HepG2 (cell line): ENCODE measurements at regions not wholly inside any gene's neighbourhood (a gene's known extent, or its start where the extent isn't known, plus 50 kb on each side); places are given as distances from the start of the nearest gene placed in this dataset.

Source experiments
- ATAC-seq: fragments of 200-7000 bp; cut with Tn5 transposase; 3 replicates; pipeline ENCODE4 v1.9.1; 2020; ENCODE audit warnings: mild to moderate bottlenecking, moderate library complexity
- BruUV-seq: library from RNA; stranded (reverse); fragments of 400-500 nt; replicated peaks from 2 replicates; lab custom pipeline; 2021; lab: Mats Ljungman, UMichigan
- CTCF ChIA-PET: fragments of 300-600 bp; formaldehyde crosslinking; extraction: SDS; loops from one replicate; lab custom pipeline; 2021; ENCODE audit warnings: low total read pairs, inconsistent platforms, low intra/inter-chr PET ratio; lab: Yijun Ruan, JAX
- POLR2A ChIA-PET: fragments of 350-600 bp; sonication (Branson Sonifier 250); formaldehyde crosslinking; loops from one replicate; lab custom pipeline; 2020; ENCODE audit warnings: antibody characterized with exemption, inconsistent platforms; lab: Yijun Ruan, JAX
- DNase-seq: peaks from one replicate; pipeline ENCODE4 v3.0.0-alpha.2; 2015; ENCODE audit warnings: low spot score
- FAIRE-seq: peaks from 3 replicates; lab custom pipeline; 2011; peaks lifted over from hg19 to GRCh38; lab: Jason Lieb, UNC
- H2AFZ ChIP-seq: one replicate; pipeline ENCODE4 v1.6.1; 2011; ENCODE audit warnings: low read length, inconsistent platforms
- H3K27ac ChIP-seq: fragments of 300-600 bp; 3 replicates; pipeline ENCODE4 v1.8.0; 2011; ENCODE audit warnings: mixed run types, mild to moderate bottlenecking, mixed read lengths, low read length, inconsistent platforms; ENCODE audit not compliant: insufficient read depth; ENCODE audit errors: extremely low read length
- H3K27me3 ChIP-seq, 2 experiments: fragments of 200-600 bp in 1 of 2; 2 replicates in 1 of 2; 3 replicates in 1 of 2; pipeline versions ENCODE4 v1.6.0 to v1.8.0; 2011; ENCODE audit warnings: low read length in 2 of 2, mild to moderate bottlenecking in 2 of 2, moderate library complexity in 2 of 2, inconsistent platforms in 1 of 2; ENCODE audit not compliant: insufficient read depth in 2 of 2, control insufficient read depth in 1 of 2
- H3K36me3 ChIP-seq, 2 experiments: fragments of 200-600 bp in 1 of 2; replicated peaks in 1 of 2; 2 replicates in 1 of 2; 3 replicates in 1 of 2; pipeline versions ENCODE4 v1.5.1 to v1.8.0; 2011; ENCODE audit warnings: low read length in 2 of 2, inconsistent platforms in 1 of 2; ENCODE audit not compliant: insufficient read depth in 2 of 2, control insufficient read depth in 1 of 2
- H3K4me1 ChIP-seq: 2 replicates; pipeline ENCODE4 v1.5.1; 2012; ENCODE audit warnings: low read length, inconsistent platforms; ENCODE audit not compliant: insufficient read depth
- H3K4me2 ChIP-seq: 2 replicates; pipeline ENCODE4 v1.6.0; 2011; ENCODE audit warnings: low read depth, low read length, inconsistent platforms
- H3K4me3 ChIP-seq, 3 experiments: fragments of 200-600 bp in 1 of 3; sonication (generic), shearing (Covaris generic) in 1 of 3; replicated peaks in 1 of 3; 2 replicates each; pipeline ENCODE4 v1.5.1; 2011 to 2016; ENCODE audit warnings: low read length in 3 of 3, inconsistent platforms in 2 of 3, low read depth in 2 of 3, mild to moderate bottlenecking in 2 of 3, control low read depth in 1 of 3, mixed read lengths in 1 of 3; ENCODE audit not compliant: insufficient read depth in 1 of 3
- H3K79me2 ChIP-seq: one replicate; pipeline ENCODE4 v1.6.1; 2011; ENCODE audit warnings: low read length, inconsistent platforms; ENCODE audit not compliant: insufficient read depth
- H3K9ac ChIP-seq: 2 replicates; pipeline ENCODE4 v1.6.0; 2011; ENCODE audit warnings: mild to moderate bottlenecking, low read depth, low read length, inconsistent platforms; ENCODE audit not compliant: insufficient read depth
- H3K9me3 ChIP-seq: 2 replicates; pipeline ENCODE4 v1.5.1; 2012; ENCODE audit warnings: mild to moderate bottlenecking, low read length
- H4K20me1 ChIP-seq: 2 replicates; pipeline ENCODE4 v1.6.0; 2011; ENCODE audit warnings: inconsistent platforms, mild to moderate bottlenecking, low read length, moderate library complexity; ENCODE audit not compliant: insufficient read depth
- FOSL2 ChIP-seq: sonication (generic); formaldehyde crosslinking; IDR thresholded peaks from 2 replicates; pipeline ENCODE4 v1.4.0; 2020; ENCODE audit warnings: missing genetic modification reagents
- FOXP4 ChIP-seq: sonication (generic); formaldehyde crosslinking; IDR thresholded peaks from 2 replicates; pipeline ENCODE4 v1.4.0; 2020; ENCODE audit warnings: missing genetic modification reagents
- GATAD2A ChIP-seq: IDR thresholded peaks from 2 replicates; pipeline ENCODE4 v1.6.1; 2016
- HNF4A ChIP-seq: sonication (generic); formaldehyde crosslinking; IDR thresholded peaks from 2 replicates; pipeline ENCODE4 v1.4.0; 2020; ENCODE audit warnings: missing genetic modification reagents
- HNRNPH1 ChIP-seq: fragments of 200-400 bp; formaldehyde crosslinking; optimal IDR thresholded peaks from 2 replicates; pipeline ENCODE3; 2017; ENCODE audit warnings: mild to moderate bottlenecking, low read depth, low read length
- MAF1 ChIP-seq: sonication (generic); formaldehyde crosslinking; IDR thresholded peaks from 2 replicates; pipeline ENCODE4 v1.5.0; 2020; ENCODE audit warnings: missing genetic modification reagents, borderline replicate concordance
- MBNL3 ChIP-seq: fragments of 250-450 bp; sonication (Bioruptor Pico); conservative IDR thresholded peaks from 2 replicates; pipeline ENCODE4 v1.8.0; 2022; ENCODE audit warnings: mild to moderate bottlenecking, inconsistent platforms
- PHB2 ChIP-seq: fragments of 450-650 bp; IDR thresholded peaks from 2 replicates; pipeline ENCODE4 v1.6.1; 2018; ENCODE audit not compliant: partially characterized antibody
- POGZ ChIP-seq: sonication (generic); formaldehyde crosslinking; IDR thresholded peaks from 2 replicates; pipeline ENCODE4 v1.4.0; 2020; ENCODE audit warnings: mild to moderate bottlenecking, missing genetic modification reagents
- RARA ChIP-seq: IDR thresholded peaks from 2 replicates; pipeline ENCODE4 v1.6.1; 2016; ENCODE audit warnings: missing genetic modification reagents, missing compliant biosample characterization
- RNF2 ChIP-seq: fragments of 450-650 bp; conservative IDR thresholded peaks from 2 replicates; pipeline ENCODE4 v1.6.1; 2016; ENCODE audit warnings: low read depth
- SIX1 ChIP-seq: sonication (generic); formaldehyde crosslinking; IDR thresholded peaks from 2 replicates; pipeline ENCODE4 v1.4.0; 2020; ENCODE audit warnings: missing genetic modification reagents, borderline replicate concordance
- XBP1 ChIP-seq: sonication (generic); formaldehyde crosslinking; IDR thresholded peaks from 2 replicates; pipeline ENCODE4 v1.5.0; 2020; ENCODE audit warnings: missing genetic modification reagents
- ZMYM4 ChIP-seq: sonication (generic); formaldehyde crosslinking; IDR thresholded peaks from 2 replicates; pipeline ENCODE4 v1.8.1; 2023; ENCODE audit warnings: mild to moderate bottlenecking, missing genetic modification reagents
- ZNF292 ChIP-seq: sonication (generic); formaldehyde crosslinking; IDR thresholded peaks from 2 replicates; pipeline ENCODE4 v1.8.1; 2022; ENCODE audit warnings: mild to moderate bottlenecking, low read depth, missing genetic modification reagents, borderline replicate concordance
- ZNF484 ChIP-seq: sonication (generic); formaldehyde crosslinking; IDR thresholded peaks from 2 replicates; pipeline ENCODE4 v1.5.1; 2020; ENCODE audit warnings: mild to moderate bottlenecking, low read depth, missing genetic modification reagents, borderline replicate concordance
- ZNF609 ChIP-seq: sonication (generic); formaldehyde crosslinking; IDR thresholded peaks from 2 replicates; pipeline ENCODE4 v1.4.0; 2020; ENCODE audit warnings: mild to moderate bottlenecking, missing genetic modification reagents, borderline replicate concordance
- ZNF770 ChIP-seq: sonication (generic); formaldehyde crosslinking; IDR thresholded peaks from 2 replicates; pipeline ENCODE4 v1.5.0; 2020; ENCODE audit warnings: mild to moderate bottlenecking, missing genetic modification reagents
- ZNF891 ChIP-seq: sonication (generic); formaldehyde crosslinking; IDR thresholded peaks from 2 replicates; pipeline ENCODE4 v1.5.0; 2020; ENCODE audit warnings: mild to moderate bottlenecking, missing genetic modification reagents
- WGBS: methylation state at CpG from one replicate; pipeline ENCODE4 v1.1.6; 2017; ENCODE audit warnings: low lambda C conversion rate; 5-methylcytosine and 5-hydroxymethylcytosine counted together
- in situ Hi-C: cut with HindIII; loops from 2 replicates; pipeline ENCODE4 v1.10.0; 2017; ENCODE audit warnings: low pct_unique_long_range_greater_than_20kb; ENCODE audit not compliant: extremely low pct_ligation_motif_present
- intact Hi-C: fragments of 100-400 bp; cut with micrococcal nuclease; formaldehyde crosslinking; loops from one replicate; pipeline ENCODE4 v1.10.0; 2022; ENCODE audit not compliant: unreplicated experiment

GRCh38 chr1:67496329-67496728 is 66.1 kb upstream of the SERBP1 start:
- WGBS = 15% methylated on average over 9 of the region's 9 CpGs
- Histone ChIP-seq H3K9me3 (no peaks in the 10 kb centered on the region), H3K4me1 (peaks cover 16% of the 10 kb centered on the region), H3K36me3 (no peaks in the 10 kb centered on the region), H3K9ac (no peak overlapping the region), H3K27ac (no peak overlapping the region), H3K4me3 (no peak overlapping the region), H3K27me3 (no peaks in the 10 kb centered on the region), H2AFZ (no peak overlapping the region), H3K79me2 (no peaks in the 10 kb centered on the region), H4K20me1 (no peaks in the 10 kb centered on the region), H3K4me2 (no peak overlapping the region)
- no TSS peak for BruUV-seq
- in situ Hi-C loops (no loop called here), intact Hi-C loops (no loop called here)
- peak; percentile 20; the same call in 1 of the 3 replicates for ATAC-seq
- DNase-seq = no peak
- ChIA-PET CTCF (no interaction called here), POLR2A (no interaction called here)
- FAIRE-seq = no peak
- TF ChIP-seq ZMYM4 (CRISPR knock-in tag) (peak; percentile 52; the same call in 1 of the 2 replicates), HNF4A (CRISPR knock-in tag) (peak; percentile 17; the same call in 1 of the 2 replicates), RARA (peak; percentile 65; the same call in 1 of the 2 replicates), FOXP4 (no peak; the same call in 1 of the 2 replicates), PHB2 (no peak), MBNL3 (no peak), XBP1 (no peak), MAF1 (CRISPR knock-in tag) (no peak), POGZ (peak; percentile 32; the same call in 1 of the 2 replicates), ZNF292 (CRISPR knock-in tag) (no peak), RNF2 (no peak), ZNF891 (CRISPR knock-in tag) (no peak), FOSL2 (CRISPR knock-in tag) (peak; percentile 40), SIX1 (no peak), ZNF609 (CRISPR knock-in tag) (no peak), HNRNPH1 (no peak), ZNF770 (CRISPR knock-in tag) (no peak), ZNF484 (no peak), GATAD2A (CRISPR knock-in tag) (peak; percentile 69)
